WTC11 (cell line): ENCODE measurements at regions not wholly inside any gene's neighbourhood (a gene's known extent, or its start where the extent isn't known, plus 50 kb on each side); places are given as distances from the start of the nearest gene placed in this dataset.

ENCODE experiments used
- ATAC-seq: fragments of 200-7000 bp; cut with Tn5 transposase; 2 replicates; pipeline ENCODE4 v1.10.0; 2021; ENCODE audit warnings: mild to moderate bottlenecking, moderate library complexity
- CTCF ChIA-PET: fragments of 300-600 bp; sonication (Branson Sonifier 250); formaldehyde crosslinking; loops from one replicate; lab custom pipeline; 2021; ENCODE audit warnings: antibody characterized with exemption; lab: Charles Lee
- POLR2A ChIA-PET: fragments of 350-600 bp; sonication (Branson Sonifier 250); formaldehyde crosslinking; loops from one replicate; lab custom pipeline; 2021; ENCODE audit warnings: antibody characterized with exemption; lab: Charles Lee
- DNase-seq: peaks from one replicate; pipeline ENCODE4 v3.0.0; 2021; ENCODE audit warnings: low spot score
- H3K27ac Mint-ChIP-seq: 2 replicates; pipeline ENCODE4 v1.8.0; 2021; ENCODE audit warnings: mixed read lengths
- H3K27me3 Mint-ChIP-seq: 2 replicates; pipeline ENCODE4 v1.8.0; 2021; ENCODE audit warnings: low read depth, mild to moderate bottlenecking, moderate library complexity, mixed read lengths
- H3K36me3 Mint-ChIP-seq: 2 replicates; pipeline ENCODE4 v1.8.0; 2021; ENCODE audit warnings: mixed read lengths
- H3K4me1 Mint-ChIP-seq: 2 replicates; pipeline ENCODE4 v1.8.0; 2022; ENCODE audit warnings: mixed read lengths
- H3K4me3 Mint-ChIP-seq: 2 replicates; pipeline ENCODE4 v1.8.0; 2021; ENCODE audit warnings: mild to moderate bottlenecking, moderate library complexity, mixed read lengths
- H3K9me3 Mint-ChIP-seq: 2 replicates; pipeline ENCODE4 v1.8.0; 2021; ENCODE audit warnings: mixed read lengths
- CDX4 ChIP-seq: fragments of 250-450 bp; sonication (Bioruptor Pico); IDR thresholded peaks from 2 replicates; pipeline ENCODE4 v1.9.0; 2021; ENCODE audit warnings: moderate library complexity, mild to moderate bottlenecking, inconsistent platforms, borderline replicate concordance
- CREB1 ChIP-seq: sonication (generic); formaldehyde crosslinking; IDR thresholded peaks from 2 replicates; pipeline ENCODE4 v1.8.0; 2023; ENCODE audit warnings: mild to moderate bottlenecking, missing genetic modification reagents
- CREM ChIP-seq: sonication (generic); formaldehyde crosslinking; IDR thresholded peaks from 2 replicates; pipeline ENCODE4 v1.8.1; 2022; ENCODE audit warnings: mild to moderate bottlenecking, missing genetic modification reagents, moderate library complexity
- CTCF ChIP-seq: fragments of 200-600 bp; IDR thresholded peaks from 2 replicates; pipeline ENCODE4 v1.8.0; 2022; ENCODE audit warnings: antibody characterized with exemption
- EMX1 ChIP-seq: fragments of 250-450 bp; sonication (Bioruptor Pico); IDR thresholded peaks from 2 replicates; pipeline ENCODE4 v1.8.0; 2021; ENCODE audit warnings: mild to moderate bottlenecking
- ETV6 ChIP-seq: sonication (generic); formaldehyde crosslinking; IDR thresholded peaks from 2 replicates; pipeline ENCODE4 v1.8.1; 2022; ENCODE audit warnings: mild to moderate bottlenecking, missing genetic modification reagents
- NFE2L1 ChIP-seq: sonication (generic); formaldehyde crosslinking; IDR thresholded peaks from 2 replicates; pipeline ENCODE4 v1.8.1; 2023; ENCODE audit warnings: missing genetic modification reagents
- STAT6 ChIP-seq: sonication (generic); formaldehyde crosslinking; conservative IDR thresholded peaks from 2 replicates; pipeline ENCODE4 v1.8.1; 2023; ENCODE audit warnings: mild to moderate bottlenecking, low read depth, missing genetic modification reagents, moderate library complexity
- TEAD1 ChIP-seq: sonication (generic); formaldehyde crosslinking; IDR thresholded peaks from 2 replicates; pipeline ENCODE4 v1.8.0; 2022; ENCODE audit warnings: mild to moderate bottlenecking, missing genetic modification reagents
- TEAD4 ChIP-seq: sonication (generic); formaldehyde crosslinking; IDR thresholded peaks from 2 replicates; pipeline ENCODE4 v1.8.0; 2022; ENCODE audit warnings: mild to moderate bottlenecking, missing genetic modification reagents
- ZNF121 ChIP-seq: sonication (generic); formaldehyde crosslinking; IDR thresholded peaks from 2 replicates; pipeline ENCODE4 v1.8.0; 2023; ENCODE audit warnings: missing genetic modification reagents
- ZNF423 ChIP-seq: fragments of 250-450 bp; sonication (Bioruptor Pico); IDR thresholded peaks from 2 replicates; pipeline ENCODE4 v2.1.2; 2022; ENCODE audit warnings: mild to moderate bottlenecking, moderate library complexity
- TF ChIP-seq, protein P1 (sequence below): sonication (generic); formaldehyde crosslinking; IDR thresholded peaks from 2 replicates; pipeline ENCODE4 v1.8.0; 2022; ENCODE audit warnings: mild to moderate bottlenecking, missing genetic modification reagents
- TF ChIP-seq, protein P2 (sequence below): sonication (generic); formaldehyde crosslinking; IDR thresholded peaks from 2 replicates; pipeline ENCODE4 v1.8.1; 2023; ENCODE audit warnings: mild to moderate bottlenecking, missing genetic modification reagents, borderline replicate concordance
- TF ChIP-seq, protein P3 (sequence below): sonication (generic); formaldehyde crosslinking; IDR thresholded peaks from 2 replicates; pipeline ENCODE4 v1.8.0; 2023; ENCODE audit warnings: mild to moderate bottlenecking, missing genetic modification reagents

DNA sequence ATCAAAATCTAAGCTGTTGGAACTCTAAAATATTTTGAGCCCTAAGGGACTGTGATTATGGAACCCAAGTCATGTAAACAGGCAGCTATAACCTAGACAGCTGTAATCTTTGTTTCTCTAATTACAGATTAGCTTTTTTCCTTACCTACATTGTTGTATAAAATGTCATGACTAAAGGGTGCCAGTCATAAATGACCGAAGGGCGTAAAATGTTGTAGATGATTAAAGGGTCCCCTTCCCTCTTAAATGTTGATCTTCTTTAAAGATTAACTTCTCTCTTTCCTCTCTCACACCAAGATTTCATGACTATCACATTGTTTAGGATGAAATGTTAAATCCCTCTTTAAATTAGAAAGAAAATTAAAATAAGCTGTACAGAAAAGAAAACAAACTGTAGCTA lies 659.4 kb upstream of the NR3C2 start:
- no peak for TF ChIP-seq NFE2L1 (CRISPR knock-in tag)
- TF ChIP-seq EMX1: no peak
- TF ChIP-seq CDX4 (CRISPR knock-in tag): no peak
- TF ChIP-seq ZNF423 (CRISPR knock-in tag): no peak
- TF ChIP-seq CREB1: no peak
- no peak for TF ChIP-seq ZNF121
- no peak for TF ChIP-seq TEAD1 (CRISPR knock-in tag)
- TF ChIP-seq, protein P1, sequence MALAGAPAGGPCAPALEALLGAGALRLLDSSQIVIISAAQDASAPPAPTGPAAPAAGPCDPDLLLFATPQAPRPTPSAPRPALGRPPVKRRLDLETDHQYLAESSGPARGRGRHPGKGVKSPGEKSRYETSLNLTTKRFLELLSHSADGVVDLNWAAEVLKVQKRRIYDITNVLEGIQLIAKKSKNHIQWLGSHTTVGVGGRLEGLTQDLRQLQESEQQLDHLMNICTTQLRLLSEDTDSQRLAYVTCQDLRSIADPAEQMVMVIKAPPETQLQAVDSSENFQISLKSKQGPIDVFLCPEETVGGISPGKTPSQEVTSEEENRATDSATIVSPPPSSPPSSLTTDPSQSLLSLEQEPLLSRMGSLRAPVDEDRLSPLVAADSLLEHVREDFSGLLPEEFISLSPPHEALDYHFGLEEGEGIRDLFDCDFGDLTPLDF (CRISPR knock-in tag): no peak
- TF ChIP-seq ETV6 (CRISPR knock-in tag): no peak
- TF ChIP-seq CREM (CRISPR knock-in tag): no peak
- TF ChIP-seq, protein P2, sequence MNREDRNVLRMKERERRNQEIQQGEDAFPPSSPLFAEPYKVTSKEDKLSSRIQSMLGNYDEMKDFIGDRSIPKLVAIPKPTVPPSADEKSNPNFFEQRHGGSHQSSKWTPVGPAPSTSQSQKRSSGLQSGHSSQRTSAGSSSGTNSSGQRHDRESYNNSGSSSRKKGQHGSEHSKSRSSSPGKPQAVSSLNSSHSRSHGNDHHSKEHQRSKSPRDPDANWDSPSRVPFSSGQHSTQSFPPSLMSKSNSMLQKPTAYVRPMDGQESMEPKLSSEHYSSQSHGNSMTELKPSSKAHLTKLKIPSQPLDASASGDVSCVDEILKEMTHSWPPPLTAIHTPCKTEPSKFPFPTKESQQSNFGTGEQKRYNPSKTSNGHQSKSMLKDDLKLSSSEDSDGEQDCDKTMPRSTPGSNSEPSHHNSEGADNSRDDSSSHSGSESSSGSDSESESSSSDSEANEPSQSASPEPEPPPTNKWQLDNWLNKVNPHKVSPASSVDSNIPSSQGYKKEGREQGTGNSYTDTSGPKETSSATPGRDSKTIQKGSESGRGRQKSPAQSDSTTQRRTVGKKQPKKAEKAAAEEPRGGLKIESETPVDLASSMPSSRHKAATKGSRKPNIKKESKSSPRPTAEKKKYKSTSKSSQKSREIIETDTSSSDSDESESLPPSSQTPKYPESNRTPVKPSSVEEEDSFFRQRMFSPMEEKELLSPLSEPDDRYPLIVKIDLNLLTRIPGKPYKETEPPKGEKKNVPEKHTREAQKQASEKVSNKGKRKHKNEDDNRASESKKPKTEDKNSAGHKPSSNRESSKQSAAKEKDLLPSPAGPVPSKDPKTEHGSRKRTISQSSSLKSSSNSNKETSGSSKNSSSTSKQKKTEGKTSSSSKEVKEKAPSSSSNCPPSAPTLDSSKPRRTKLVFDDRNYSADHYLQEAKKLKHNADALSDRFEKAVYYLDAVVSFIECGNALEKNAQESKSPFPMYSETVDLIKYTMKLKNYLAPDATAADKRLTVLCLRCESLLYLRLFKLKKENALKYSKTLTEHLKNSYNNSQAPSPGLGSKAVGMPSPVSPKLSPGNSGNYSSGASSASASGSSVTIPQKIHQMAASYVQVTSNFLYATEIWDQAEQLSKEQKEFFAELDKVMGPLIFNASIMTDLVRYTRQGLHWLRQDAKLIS (CRISPR knock-in tag): no peak
- TF ChIP-seq TEAD4 (CRISPR knock-in tag): no peak
- TF ChIP-seq, protein P3, sequence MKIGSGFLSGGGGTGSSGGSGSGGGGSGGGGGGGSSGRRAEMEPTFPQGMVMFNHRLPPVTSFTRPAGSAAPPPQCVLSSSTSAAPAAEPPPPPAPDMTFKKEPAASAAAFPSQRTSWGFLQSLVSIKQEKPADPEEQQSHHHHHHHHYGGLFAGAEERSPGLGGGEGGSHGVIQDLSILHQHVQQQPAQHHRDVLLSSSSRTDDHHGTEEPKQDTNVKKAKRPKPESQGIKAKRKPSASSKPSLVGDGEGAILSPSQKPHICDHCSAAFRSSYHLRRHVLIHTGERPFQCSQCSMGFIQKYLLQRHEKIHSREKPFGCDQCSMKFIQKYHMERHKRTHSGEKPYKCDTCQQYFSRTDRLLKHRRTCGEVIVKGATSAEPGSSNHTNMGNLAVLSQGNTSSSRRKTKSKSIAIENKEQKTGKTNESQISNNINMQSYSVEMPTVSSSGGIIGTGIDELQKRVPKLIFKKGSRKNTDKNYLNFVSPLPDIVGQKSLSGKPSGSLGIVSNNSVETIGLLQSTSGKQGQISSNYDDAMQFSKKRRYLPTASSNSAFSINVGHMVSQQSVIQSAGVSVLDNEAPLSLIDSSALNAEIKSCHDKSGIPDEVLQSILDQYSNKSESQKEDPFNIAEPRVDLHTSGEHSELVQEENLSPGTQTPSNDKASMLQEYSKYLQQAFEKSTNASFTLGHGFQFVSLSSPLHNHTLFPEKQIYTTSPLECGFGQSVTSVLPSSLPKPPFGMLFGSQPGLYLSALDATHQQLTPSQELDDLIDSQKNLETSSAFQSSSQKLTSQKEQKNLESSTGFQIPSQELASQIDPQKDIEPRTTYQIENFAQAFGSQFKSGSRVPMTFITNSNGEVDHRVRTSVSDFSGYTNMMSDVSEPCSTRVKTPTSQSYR (CRISPR knock-in tag): no peak
- TF ChIP-seq STAT6 (CRISPR knock-in tag): no peak
- TF ChIP-seq CTCF: no peak
- H3K4me1 Mint-ChIP-seq: no peaks in the 10 kb centered on the region
- ATAC-seq (no peak), DNase-seq (no peak)
- POLR2A ChIA-PET: no interaction called here
- no peak overlapping the region for H3K27ac Mint-ChIP-seq
- CTCF ChIA-PET: interaction anchor here (0.7 kb wide), 1 partner anchor 55 kb away, joined by 3 read pairs; no protein-coding TSS in a partner anchor
- H3K36me3 Mint-ChIP-seq: peaks cover 9% of the 10 kb centered on the region
- H3K9me3 Mint-ChIP-seq: peaks cover 23% of the 10 kb centered on the region
- no peak overlapping the region for H3K4me3 Mint-ChIP-seq
- H3K27me3 Mint-ChIP-seq: no peaks in the 10 kb centered on the region
